HS-27A (cell line): ENCODE measurements at regions not wholly inside any gene's neighbourhood (a gene's known extent, or its start where the extent isn't known, plus 50 kb on each side); places are given as distances from the start of the nearest gene placed in this dataset.

Experiments used
- DNase-seq: peaks from one replicate; pipeline ENCODE4 v3.0.0-alpha.2; 2012; ENCODE audit warnings: low read depth, missing footprints

- DNase-seq: no peak
Observed at GRCh38 chr21:27645285-27645684, 678.4 kb upstream of the ADAMTS5 start.

- no peak for DNase-seq
Observed at GRCh38 chr21:27643326-27643725, 676.4 kb upstream of the ADAMTS5 start.

GRCh38 chr21:27639286-27639685 lies 672.4 kb upstream of the ADAMTS5 start:
- DNase-seq: no peak

- DNase-seq: no peak
Observed at GRCh38 chr21:27636656-27637055, 669.8 kb upstream of the ADAMTS5 start.

GRCh38 chr21:27633631-27634030 lies 666.7 kb upstream of the ADAMTS5 start:
- no peak for DNase-seq

GRCh38 chr21:27631471-27631870 lies 664.6 kb upstream of the ADAMTS5 start:
- DNase-seq: no peak

- no peak for DNase-seq
Observed at GRCh38 chr21:27622631-27623030, 655.7 kb upstream of the ADAMTS5 start.

GRCh38 chr21:27614231-27614630 lies 647.3 kb upstream of the ADAMTS5 start:
- no peak for DNase-seq

- no peak for DNase-seq
Observed at GRCh38 chr21:27606422-27606821, 639.5 kb upstream of the ADAMTS5 start.

- DNase-seq: no peak
Observed at GRCh38 chr21:27596196-27596595, 629.3 kb upstream of the ADAMTS5 start.

- DNase-seq: no peak
Observed at GRCh38 chr21:27595716-27596115, 628.8 kb upstream of the ADAMTS5 start.

- peak; percentile 88 for DNase-seq
Observed at GRCh38 chr21:27590271-27590670, 623.4 kb upstream of the ADAMTS5 start.

- no peak for DNase-seq
Observed at GRCh38 chr21:27589781-27590180, 622.9 kb upstream of the ADAMTS5 start.

- no peak for DNase-seq
Observed at GRCh38 chr21:27586986-27587385, 620.1 kb upstream of the ADAMTS5 start.

- DNase-seq: no peak
Observed at GRCh38 chr21:27586326-27586725, 619.4 kb upstream of the ADAMTS5 start.

- DNase-seq: no peak
Observed at GRCh38 chr21:27584256-27584655, 617.4 kb upstream of the ADAMTS5 start.

- no peak for DNase-seq
Observed at GRCh38 chr21:27582948-27583430, 616.1 kb upstream of the ADAMTS5 start.

- DNase-seq: no peak
Observed at GRCh38 chr21:27582246-27582947, 615.5 kb upstream of the ADAMTS5 start.

GRCh38 chr21:27581168-27581567 lies 614.3 kb upstream of the ADAMTS5 start:
- DNase-seq: peak; percentile 83

- peak; percentile 67 for DNase-seq
Observed at GRCh38 chr21:27580276-27580675, 613.4 kb upstream of the ADAMTS5 start.

- no peak for DNase-seq
Observed at GRCh38 chr21:27578741-27579265, 611.9 kb upstream of the ADAMTS5 start.

- DNase-seq: peak; percentile 85
Observed at GRCh38 chr21:27572696-27573095, 605.8 kb upstream of the ADAMTS5 start.

- peak; percentile 95 for DNase-seq
Observed at GRCh38 chr21:27571706-27572105, 604.8 kb upstream of the ADAMTS5 start.

- peak; percentile 98 for DNase-seq
Observed at GRCh38 chr21:27570306-27570868, 603.5 kb upstream of the ADAMTS5 start.
